GM12874 (cell line): ENCODE measurements at regions not wholly inside any gene's neighbourhood (a gene's known extent, or its start where the extent isn't known, plus 50 kb on each side); places are given as distances from the start of the nearest gene placed in this dataset.

ENCODE experiments used
- TF ChIP-seq, protein P1 (sequence below): IDR thresholded peaks from 2 replicates; pipeline ENCODE4 v1.5.1; 2011; ENCODE audit warnings: low read depth, mild to moderate bottlenecking, control low read depth, low read length, moderate library complexity; ENCODE audit not compliant: insufficient read depth

- TF ChIP-seq, protein P1, sequence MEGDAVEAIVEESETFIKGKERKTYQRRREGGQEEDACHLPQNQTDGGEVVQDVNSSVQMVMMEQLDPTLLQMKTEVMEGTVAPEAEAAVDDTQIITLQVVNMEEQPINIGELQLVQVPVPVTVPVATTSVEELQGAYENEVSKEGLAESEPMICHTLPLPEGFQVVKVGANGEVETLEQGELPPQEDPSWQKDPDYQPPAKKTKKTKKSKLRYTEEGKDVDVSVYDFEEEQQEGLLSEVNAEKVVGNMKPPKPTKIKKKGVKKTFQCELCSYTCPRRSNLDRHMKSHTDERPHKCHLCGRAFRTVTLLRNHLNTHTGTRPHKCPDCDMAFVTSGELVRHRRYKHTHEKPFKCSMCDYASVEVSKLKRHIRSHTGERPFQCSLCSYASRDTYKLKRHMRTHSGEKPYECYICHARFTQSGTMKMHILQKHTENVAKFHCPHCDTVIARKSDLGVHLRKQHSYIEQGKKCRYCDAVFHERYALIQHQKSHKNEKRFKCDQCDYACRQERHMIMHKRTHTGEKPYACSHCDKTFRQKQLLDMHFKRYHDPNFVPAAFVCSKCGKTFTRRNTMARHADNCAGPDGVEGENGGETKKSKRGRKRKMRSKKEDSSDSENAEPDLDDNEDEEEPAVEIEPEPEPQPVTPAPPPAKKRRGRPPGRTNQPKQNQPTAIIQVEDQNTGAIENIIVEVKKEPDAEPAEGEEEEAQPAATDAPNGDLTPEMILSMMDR: no peak
Observed at GRCh38 chr11:119835753-119836152, 106.8 kb upstream of the NECTIN1 start.

- TF ChIP-seq, protein P1: no peak
Observed at GRCh38 chr11:119832202-119832935, 103.4 kb upstream of the NECTIN1 start.

DNA sequence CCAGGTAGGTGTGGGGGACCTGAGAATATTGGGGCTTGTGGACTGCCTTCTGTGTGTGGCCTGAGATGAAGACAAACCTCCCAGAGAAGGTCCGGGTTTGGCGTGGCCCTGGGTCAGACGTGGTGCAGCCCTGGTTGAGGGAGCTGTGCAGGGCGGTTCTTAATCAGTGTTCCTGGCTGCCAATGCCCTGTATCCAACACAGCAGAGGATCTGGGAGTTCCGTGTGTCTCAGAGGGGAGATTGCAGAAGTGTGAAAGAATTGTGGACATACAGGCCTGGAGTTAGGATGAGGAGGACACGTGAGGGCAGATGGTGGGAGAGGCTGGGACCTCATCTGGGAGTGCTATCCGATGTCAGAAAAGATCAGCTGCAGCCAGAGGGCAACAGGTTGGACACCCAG, 102.0 kb upstream of the NECTIN1 start:
- TF ChIP-seq, protein P1: no peak

DNA sequence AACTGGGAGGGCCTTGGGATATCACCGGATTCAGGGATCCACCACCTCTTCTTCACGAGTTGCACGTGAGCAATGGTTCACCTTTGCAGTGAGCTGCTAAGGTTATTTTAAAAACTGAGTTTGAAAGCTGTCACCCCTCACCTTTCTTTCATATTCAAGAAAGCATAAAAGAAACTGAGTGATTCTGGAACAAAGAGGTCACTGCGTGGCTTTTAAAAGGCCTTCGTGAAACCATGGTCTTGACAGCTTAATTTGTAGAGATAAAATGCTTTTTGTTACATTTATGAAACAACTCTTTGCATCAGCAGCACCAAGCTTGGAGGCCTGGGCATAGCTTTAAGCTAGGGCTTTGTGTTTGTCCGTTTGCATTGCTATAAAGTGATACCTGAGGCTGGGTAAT, 101.4 kb upstream of the NECTIN1 start:
- TF ChIP-seq, protein P1: no peak

DNA sequence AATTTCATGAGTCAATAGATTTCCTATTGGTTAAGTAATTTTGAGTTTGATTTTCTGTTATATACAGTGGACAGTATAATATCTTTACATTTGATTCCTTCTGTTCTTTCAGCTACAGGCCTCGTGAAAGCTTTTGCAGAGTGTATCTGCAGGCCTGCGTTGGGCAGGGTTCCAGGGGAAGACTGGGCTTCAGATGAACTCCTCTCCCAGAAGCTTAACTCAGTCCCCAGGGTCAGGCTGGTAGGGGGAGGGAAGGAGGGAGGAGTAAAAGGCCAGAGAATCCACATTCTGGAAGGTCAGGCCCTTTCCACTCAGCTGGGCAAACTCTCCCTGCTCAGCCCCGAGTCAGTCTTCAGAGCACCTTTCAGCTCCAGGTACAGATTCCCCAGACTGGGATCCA, 100.4 kb upstream of the NECTIN1 start:
- TF ChIP-seq, protein P1: no peak

DNA sequence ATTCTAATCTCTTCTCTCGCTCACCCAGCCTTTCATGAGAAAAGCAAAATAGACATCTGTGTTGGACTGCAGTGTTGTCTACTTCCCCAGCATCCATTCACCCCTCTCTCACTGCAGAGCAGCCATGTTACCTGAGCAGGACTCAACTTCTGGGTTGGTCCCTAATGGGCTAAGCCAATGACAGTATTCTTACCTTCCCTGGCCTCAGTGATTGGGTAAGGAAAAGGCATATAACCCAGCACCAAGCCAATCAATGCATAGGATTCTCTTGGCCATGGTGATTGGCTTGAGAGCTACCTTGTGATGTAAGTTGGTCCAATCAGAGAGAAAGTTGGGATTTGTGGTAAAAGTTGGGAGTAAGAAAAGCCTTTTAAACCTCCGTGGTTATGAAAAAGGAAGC, 99.8 kb upstream of the NECTIN1 start:
- TF ChIP-seq, protein P1: no peak

- TF ChIP-seq, protein P1: no peak
Observed at GRCh38 chr11:119828006-119828405, 99.0 kb upstream of the NECTIN1 start.
